ENCODE measurements at regions not wholly inside any gene's neighbourhood (a gene's known extent, or its start where the extent isn't known, plus 50 kb on each side); places are given as distances from the start of the nearest gene placed in this dataset.

DNA sequence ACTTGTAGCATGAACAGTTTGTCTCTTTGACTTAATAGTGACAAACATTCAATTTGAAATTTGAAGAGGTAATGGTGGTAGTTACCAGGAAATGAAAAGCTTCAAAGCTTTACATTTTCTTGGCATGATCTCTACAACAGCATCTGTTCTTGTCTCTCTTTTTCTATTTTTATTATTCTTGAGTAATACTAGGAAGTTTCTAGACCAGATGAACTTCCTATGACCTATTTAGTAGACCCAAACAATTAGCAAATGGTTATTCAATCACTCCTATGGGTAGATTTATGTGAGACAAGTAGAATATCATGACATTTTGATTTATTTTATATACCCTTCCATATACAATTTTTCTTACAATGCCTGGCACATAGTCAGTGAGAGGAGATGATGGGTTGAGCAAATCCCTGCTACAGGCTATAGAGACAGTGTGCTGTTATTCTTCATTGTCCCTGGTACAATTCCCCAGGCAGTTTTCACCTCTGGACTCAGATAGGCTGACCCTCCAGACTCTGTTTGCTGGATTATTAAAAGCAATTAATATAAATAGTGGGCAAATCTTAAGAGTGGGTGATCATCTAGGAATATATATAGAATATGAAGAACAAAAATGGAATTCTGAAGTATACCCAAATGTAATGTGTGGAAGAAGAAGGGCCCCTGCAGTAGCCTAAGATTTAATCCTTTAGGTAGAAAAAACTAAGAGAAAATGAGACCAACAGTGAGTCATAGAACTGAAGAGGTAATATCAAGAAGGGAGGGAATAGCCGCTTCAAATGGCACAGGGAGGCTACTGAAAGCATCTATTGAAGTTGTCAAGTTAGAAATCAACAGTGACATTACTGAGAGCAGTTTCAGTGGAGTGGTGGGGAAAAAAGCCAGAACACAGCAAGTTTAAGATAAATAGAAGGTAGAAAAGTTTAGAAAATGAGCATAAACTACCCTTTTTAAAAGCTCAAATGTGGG is 512.0 kb downstream of the FOXG1 start:
- Histone ChIP-seq H3K27ac (no peak overlapping the region), H3K36me3 (no peaks in the 10 kb centered on the region), H3K9me3 (no peaks in the 10 kb centered on the region), H3K4me3 (no peak overlapping the region), H3K27me3 (no peaks in the 10 kb centered on the region), H3K4me1 (no peaks in the 10 kb centered on the region)
- 48 to 77% methylated on average over 1 of the region's 1 CpG for WGBS, 2 donors
- intact Hi-C loops (cut with DNase I) = no loop called here
- DNase-seq = no peak
- TF ChIP-seq EP300 (IDR thresholded peaks at IDR 0.05) = no peak
- TF ChIP-seq, protein P1, sequence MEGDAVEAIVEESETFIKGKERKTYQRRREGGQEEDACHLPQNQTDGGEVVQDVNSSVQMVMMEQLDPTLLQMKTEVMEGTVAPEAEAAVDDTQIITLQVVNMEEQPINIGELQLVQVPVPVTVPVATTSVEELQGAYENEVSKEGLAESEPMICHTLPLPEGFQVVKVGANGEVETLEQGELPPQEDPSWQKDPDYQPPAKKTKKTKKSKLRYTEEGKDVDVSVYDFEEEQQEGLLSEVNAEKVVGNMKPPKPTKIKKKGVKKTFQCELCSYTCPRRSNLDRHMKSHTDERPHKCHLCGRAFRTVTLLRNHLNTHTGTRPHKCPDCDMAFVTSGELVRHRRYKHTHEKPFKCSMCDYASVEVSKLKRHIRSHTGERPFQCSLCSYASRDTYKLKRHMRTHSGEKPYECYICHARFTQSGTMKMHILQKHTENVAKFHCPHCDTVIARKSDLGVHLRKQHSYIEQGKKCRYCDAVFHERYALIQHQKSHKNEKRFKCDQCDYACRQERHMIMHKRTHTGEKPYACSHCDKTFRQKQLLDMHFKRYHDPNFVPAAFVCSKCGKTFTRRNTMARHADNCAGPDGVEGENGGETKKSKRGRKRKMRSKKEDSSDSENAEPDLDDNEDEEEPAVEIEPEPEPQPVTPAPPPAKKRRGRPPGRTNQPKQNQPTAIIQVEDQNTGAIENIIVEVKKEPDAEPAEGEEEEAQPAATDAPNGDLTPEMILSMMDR (IDR thresholded peaks at IDR 0.05) = no peak
- TF ChIP-seq POLR2AphosphoS5 (IDR thresholded peaks at IDR 0.05) = no peak
- TF ChIP-seq POLR2A (IDR thresholded peaks at IDR 0.05) = no peak

DNA sequence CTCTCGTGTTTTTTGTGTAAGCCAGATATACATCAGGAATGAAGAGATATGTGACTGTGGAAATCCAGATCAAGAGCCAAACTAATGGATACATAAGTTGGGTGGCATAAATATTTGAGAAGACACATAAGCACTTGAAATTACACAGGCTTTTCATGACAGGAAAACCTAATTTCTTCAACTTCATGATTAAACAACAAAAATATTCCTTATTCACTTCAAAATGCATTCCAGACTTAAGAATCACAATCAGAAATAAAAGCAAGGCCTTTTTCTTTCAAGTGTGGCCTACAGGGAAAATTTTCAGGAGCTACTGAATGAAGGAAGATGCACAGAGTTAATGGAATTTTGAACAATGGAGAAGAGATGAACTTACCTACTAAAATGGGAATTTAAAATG is 515.6 kb downstream of the FOXG1 start:
- no peak overlapping the region for H3K27ac ChIP-seq
- no peak for DNase-seq
- WGBS, 2 donors = 59 to 68% methylated on average over 1 of the region's 1 CpG
- no peaks in the 10 kb centered on the region for H3K27me3 ChIP-seq
- H3K36me3 ChIP-seq = no peaks in the 10 kb centered on the region
- H3K9me3 ChIP-seq = no peaks in the 10 kb centered on the region
- intact Hi-C loops (cut with DNase I) = no loop called here
- no peak for TF ChIP-seq EP300 (IDR thresholded peaks at IDR 0.05)
- TF ChIP-seq, protein P1 (IDR thresholded peaks at IDR 0.05) = no peak
- no peak for TF ChIP-seq POLR2AphosphoS5 (IDR thresholded peaks at IDR 0.05)
- TF ChIP-seq POLR2A (IDR thresholded peaks at IDR 0.05) = no peak
- H3K4me1 ChIP-seq = no peaks in the 10 kb centered on the region
- no peak overlapping the region for H3K4me3 ChIP-seq

DNA sequence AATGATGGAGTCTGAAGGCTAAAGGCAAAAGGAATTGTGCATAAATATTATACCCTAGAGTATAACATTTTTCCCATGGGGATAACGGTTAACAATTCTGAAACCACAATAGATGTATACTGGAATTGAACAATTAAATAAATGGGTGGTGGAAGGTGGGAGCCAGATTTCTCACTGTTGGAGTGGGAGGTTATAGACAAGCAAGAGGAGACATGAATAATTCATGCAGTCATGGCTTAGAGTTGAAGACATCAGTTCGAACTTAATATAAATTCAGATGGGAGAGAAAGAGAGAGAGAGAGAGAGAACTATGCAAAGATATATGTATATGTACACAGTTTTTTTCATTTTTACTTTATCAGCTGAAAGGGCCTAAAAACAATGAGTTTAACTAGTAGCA is 523.9 kb downstream of the FOXG1 start:
- WGBS, 2 donors = 82 to 88% methylated on average over 2 of the region's 2 CpGs

DNA sequence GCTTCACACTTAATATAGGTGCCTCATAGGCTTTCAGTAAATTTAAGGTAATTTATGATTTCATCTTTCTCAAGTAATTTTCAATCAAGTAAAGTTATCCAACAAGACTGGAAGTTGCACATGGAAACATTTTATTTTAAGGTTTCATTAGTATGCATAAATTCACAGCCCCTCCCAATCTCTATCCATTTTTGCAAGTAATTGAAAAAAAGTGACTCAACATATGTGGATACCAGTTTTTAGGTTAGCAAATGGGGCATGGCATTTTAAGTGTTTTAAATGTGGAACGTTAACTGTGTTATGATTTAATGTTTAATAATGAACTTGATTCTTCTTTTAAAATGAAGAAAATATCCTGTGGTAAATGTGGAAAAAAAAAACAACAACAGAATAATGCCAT is 532.8 kb downstream of the FOXG1 start:
- no peak for DNase-seq
- Histone ChIP-seq H3K4me1 (no peaks in the 10 kb centered on the region), H3K27ac (no peak overlapping the region), H3K27me3 (no peaks in the 10 kb centered on the region), H3K4me3 (no peak overlapping the region), H3K9me3 (no peaks in the 10 kb centered on the region), H3K36me3 (no peaks in the 10 kb centered on the region)
- 85 to 95% methylated on average over 1 of the region's 1 CpG for WGBS, 2 donors
- TF ChIP-seq POLR2AphosphoS5 (IDR thresholded peaks at IDR 0.05) (no peak), EP300 (IDR thresholded peaks at IDR 0.05) (no peak), POLR2A (IDR thresholded peaks at IDR 0.05) (no peak)
- TF ChIP-seq, protein P1 (IDR thresholded peaks at IDR 0.05) = no peak
- intact Hi-C loops (cut with DNase I) = no loop called here

More for the DNA sequence above, 523.9 kb downstream of the FOXG1 start:
- TF ChIP-seq, protein P1 (IDR thresholded peaks at IDR 0.05) = no peak
- TF ChIP-seq POLR2A (IDR thresholded peaks at IDR 0.05) (no peak), EP300 (IDR thresholded peaks at IDR 0.05) (no peak), POLR2AphosphoS5 (IDR thresholded peaks at IDR 0.05) (no peak)
- Histone ChIP-seq H3K4me3 (no peak overlapping the region), H3K36me3 (no peaks in the 10 kb centered on the region), H3K27ac (no peak overlapping the region), H3K9me3 (no peaks in the 10 kb centered on the region), H3K4me1 (no peaks in the 10 kb centered on the region), H3K27me3 (no peaks in the 10 kb centered on the region)
- DNase-seq = no peak
- intact Hi-C loops (cut with DNase I) = no loop called here
